NCI-H1930 (cell line): ENCODE measurements at regions not wholly inside any gene's neighbourhood (a gene's known extent, or its start where the extent isn't known, plus 50 kb on each side); places are given as distances from the start of the nearest gene placed in this dataset.
"Not testable (repeated sequence)": the region's sequence is repeated elsewhere in the genome, so short reads cannot be mapped to it uniquely, and the experiment has no call there.

Experiments used
- DNase-seq, 2 experiments: peaks; one replicate each; lab custom pipeline; 2025; lab: John Stamatoyannopoulos, UW

- no peak for DNase-seq
Observed at GRCh38 chr11:23563591-23563990, 703.3 kb upstream of the CCDC179 start.

- no peak for DNase-seq
Observed at GRCh38 chr11:23564370-23564769, 704.1 kb upstream of the CCDC179 start.

- no peak for DNase-seq
Observed at GRCh38 chr11:23569134-23569533, 708.9 kb upstream of the CCDC179 start.

GRCh38 chr11:23569547-23569946 is 709.3 kb upstream of the CCDC179 start:
- no peak for DNase-seq

GRCh38 chr11:23570828-23571227 is 710.6 kb upstream of the CCDC179 start:
- DNase-seq, result no peak

GRCh38 chr11:23573429-23573828 is 713.2 kb upstream of the CCDC179 start:
- DNase-seq, result no peak

- DNase-seq, result no peak
Observed at GRCh38 chr11:23574149-23574548, 713.9 kb upstream of the CCDC179 start.

- no peak for DNase-seq
Observed at GRCh38 chr11:23577296-23577695, 717.0 kb upstream of the CCDC179 start.

GRCh38 chr11:23585416-23586104 is 725.3 kb upstream of the CCDC179 start:
- DNase-seq, result no peak

GRCh38 chr11:23586173-23586572 is 725.9 kb upstream of the CCDC179 start:
- DNase-seq, result no peak

GRCh38 chr11:23590596-23591308 is 730.5 kb upstream of the CCDC179 start:
- no peak for DNase-seq

- no peak for DNase-seq
Observed at GRCh38 chr11:23594755-23595154, 734.5 kb upstream of the CCDC179 start.

- no peak for DNase-seq
Observed at GRCh38 chr11:23604966-23605365, 744.7 kb upstream of the CCDC179 start.

- DNase-seq, result no peak
Observed at GRCh38 chr11:23606191-23606590, 745.9 kb upstream of the CCDC179 start.

GRCh38 chr11:23611726-23612125 is 751.5 kb upstream of the CCDC179 start:
- DNase-seq, result no peak

- no peak for DNase-seq
Observed at GRCh38 chr11:23620617-23621016, 760.3 kb upstream of the CCDC179 start.

GRCh38 chr11:23632293-23632692 is 772.0 kb upstream of the CCDC179 start:
- no peak for DNase-seq

- DNase-seq, result no peak
Observed at GRCh38 chr11:23644443-23644842, 784.2 kb upstream of the CCDC179 start.

- DNase-seq, result not testable (repeated sequence)
Observed at GRCh38 chr11:23652336-23652735, 792.1 kb upstream of the CCDC179 start.

GRCh38 chr11:23653071-23653675 is 792.9 kb upstream of the CCDC179 start:
- no peak for DNase-seq

GRCh38 chr11:23668324-23668723 is 808.0 kb upstream of the CCDC179 start:
- DNase-seq, result no peak

- DNase-seq, result no peak
Observed at GRCh38 chr11:23673366-23673765, 813.1 kb upstream of the CCDC179 start.

GRCh38 chr11:23674866-23675265 is 814.6 kb upstream of the CCDC179 start:
- no peak for DNase-seq
